Mesendoderm (in vitro differentiated cells): ENCODE measurements at regions not wholly inside any gene's neighbourhood (a gene's known extent, or its start where the extent isn't known, plus 50 kb on each side); places are given as distances from the start of the nearest gene placed in this dataset.

Source experiments
- DNase-seq: peaks from one replicate; pipeline ENCODE4 v3.0.0; 2013
- H2AK5ac ChIP-seq: 2 replicates; pipeline ENCODE4 v1.6.1; 2013; ENCODE audit warnings: low read length, inconsistent platforms
- H2BK120ac ChIP-seq: 2 replicates; pipeline ENCODE4 v1.6.1; 2013; ENCODE audit warnings: low read depth, mild to moderate bottlenecking, low read length, moderate library complexity, mixed read lengths
- H2BK15ac ChIP-seq: replicated peaks from 2 replicates; pipeline ENCODE4 v1.6.1; 2013; ENCODE audit warnings: low read depth, mild to moderate bottlenecking, moderate library complexity
- H2BK5ac ChIP-seq: 2 replicates; pipeline ENCODE4 v1.6.1; 2013; ENCODE audit warnings: low read length, inconsistent platforms
- H3K18ac ChIP-seq: 2 replicates; pipeline ENCODE4 v1.6.1; 2013; ENCODE audit warnings: mild to moderate bottlenecking, low read length, mixed read lengths
- H3K23ac ChIP-seq: one replicate; pipeline ENCODE4 v1.6.1; 2013; ENCODE audit warnings: low read length
- H3K27ac ChIP-seq: 2 replicates; pipeline ENCODE4 v1.5.1; 2013; ENCODE audit warnings: low read depth, mild to moderate bottlenecking, inconsistent platforms, low read length, moderate library complexity
- H3K27me3 ChIP-seq: 2 replicates; pipeline ENCODE4 v1.6.1; 2013; ENCODE audit warnings: low read length, control low read depth, mild to moderate bottlenecking, inconsistent platforms; ENCODE audit not compliant: insufficient read depth, poor library complexity
- H3K36me3 ChIP-seq: 2 replicates; pipeline ENCODE4 v1.6.1; 2013; ENCODE audit warnings: low read length, inconsistent platforms; ENCODE audit not compliant: control insufficient read depth, insufficient read depth
- H3K4ac ChIP-seq: one replicate; pipeline ENCODE4 v1.6.1; 2013; ENCODE audit warnings: low read depth, mild to moderate bottlenecking, low read length, moderate library complexity
- H3K4me1 ChIP-seq: 2 replicates; pipeline ENCODE4 v1.6.1; 2013; ENCODE audit warnings: low read depth, low read length, inconsistent platforms; ENCODE audit not compliant: control insufficient read depth
- H3K4me2 ChIP-seq: 2 replicates; pipeline ENCODE4 v1.6.1; 2013; ENCODE audit warnings: low read length
- H3K4me3 ChIP-seq: 2 replicates; pipeline ENCODE4 v1.5.1; 2013; ENCODE audit warnings: mild to moderate bottlenecking, low read length
- H3K56ac ChIP-seq: one replicate; pipeline ENCODE4 v1.6.1; 2013; ENCODE audit warnings: low read length
- H3K79me1 ChIP-seq: 2 replicates; pipeline ENCODE4 v1.6.1; 2013; ENCODE audit warnings: low read length, inconsistent platforms
- H3K79me2 ChIP-seq: 2 replicates; pipeline ENCODE4 v1.6.1; 2013; ENCODE audit warnings: mild to moderate bottlenecking, low read length; ENCODE audit not compliant: control insufficient read depth, insufficient read depth
- H3K9ac ChIP-seq: 2 replicates; pipeline ENCODE4 v1.6.1; 2013; ENCODE audit warnings: low read length, inconsistent platforms
- H4K5ac ChIP-seq: one replicate; pipeline ENCODE4 v1.6.1; 2013; ENCODE audit warnings: low read length
- H4K8ac ChIP-seq: one replicate; pipeline ENCODE4 v1.6.1; 2013; ENCODE audit warnings: low read depth, mild to moderate bottlenecking, control low read depth, low read length, moderate library complexity
- WGBS: extraction: QIAGEN DNeasy Blood & Tissue Kit; methylation state at CpG from one replicate; pipeline ENCODE4 v1.1.7; 2013; ENCODE audit warnings: low lambda C conversion rate, missing lambda C conversion rate; ENCODE audit not compliant: insufficient coverage; ENCODE audit errors: extremely low coverage; 5-methylcytosine and 5-hydroxymethylcytosine counted together

DNA sequence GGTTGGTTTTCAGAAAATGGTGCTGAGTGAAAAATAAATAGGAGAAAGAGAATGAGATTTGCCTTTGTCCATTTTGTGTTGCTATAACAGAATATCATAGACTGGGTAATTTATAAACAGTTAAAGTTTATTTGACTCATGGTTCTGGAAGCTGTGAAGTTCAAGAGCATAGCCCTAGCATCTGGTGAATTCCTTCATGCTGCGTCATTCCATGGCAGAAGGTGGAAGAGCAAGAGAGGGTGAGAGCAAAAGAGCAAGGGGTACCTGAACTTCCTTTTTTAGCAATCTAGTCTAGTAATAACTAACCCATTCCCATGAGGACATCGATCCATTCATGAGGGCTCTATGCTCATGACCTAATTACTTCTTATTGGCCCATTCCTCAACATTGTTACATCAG, 209.1 kb upstream of the ZP4 start:
- Histone ChIP-seq H3K9ac (no peak overlapping the region), H3K79me1 (no peaks in the 10 kb centered on the region), H3K4me1 (no peaks in the 10 kb centered on the region), H2BK5ac (no peak overlapping the region), H3K18ac (no peak overlapping the region), H3K27ac (no peak overlapping the region), H3K4ac (no peak overlapping the region), H3K27me3 (no peaks in the 10 kb centered on the region), H2BK120ac (no peak overlapping the region), H2BK15ac (no peak overlapping the region), H3K4me3 (no peak overlapping the region), H3K4me2 (no peak overlapping the region), H4K8ac (no peak overlapping the region), H3K56ac (no peak overlapping the region), H3K36me3 (no peaks in the 10 kb centered on the region), H4K5ac (no peak overlapping the region), H2AK5ac (no peak overlapping the region), H3K79me2 (no peaks in the 10 kb centered on the region), H3K23ac (no peak overlapping the region)
- DNase-seq: no peak
- WGBS: no CpG with 5 or more reads among the region's 2 CpGs

GRCh38 chr1:238089615-238090014, 198.9 kb upstream of the ZP4 start:
- Histone ChIP-seq H4K8ac (no peak overlapping the region), H3K79me1 (no peaks in the 10 kb centered on the region), H3K23ac (no peak overlapping the region)

DNA sequence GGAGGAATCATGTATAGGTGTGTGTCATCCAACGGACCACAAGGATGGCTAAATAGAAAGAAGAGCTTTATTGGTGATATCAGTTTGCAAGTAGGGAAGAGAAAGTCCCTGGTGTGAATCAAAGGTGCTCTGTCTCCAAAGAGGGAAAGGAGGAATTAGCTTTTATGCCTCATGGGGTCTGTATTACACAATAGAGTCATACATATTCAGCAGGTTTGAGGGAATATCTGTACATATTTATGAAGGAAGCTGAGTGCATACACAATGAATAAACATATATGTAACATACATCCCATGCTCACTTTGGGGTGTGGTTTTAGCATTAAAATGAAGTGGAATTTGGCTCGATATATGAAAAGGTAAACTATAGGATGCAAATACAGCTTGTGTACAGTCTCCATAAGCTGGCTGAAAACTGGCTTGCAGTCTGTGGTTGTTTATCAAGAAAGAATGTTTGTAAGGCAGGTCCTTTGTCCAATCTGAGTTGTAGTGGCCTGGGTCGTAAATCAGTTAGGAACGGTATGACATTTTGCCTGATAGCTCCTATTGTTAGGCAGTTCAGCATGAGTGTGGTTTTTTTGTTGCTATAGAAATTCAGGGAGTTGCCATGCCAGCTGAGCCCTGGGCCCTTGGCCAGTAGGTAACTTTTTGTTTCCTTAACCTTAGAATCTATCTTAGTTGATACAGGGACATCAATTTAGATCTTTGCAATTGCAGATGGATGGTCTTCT, 198.0 kb upstream of the ZP4 start:
- Histone ChIP-seq H3K9ac (no peak overlapping the region), H3K79me2 (no peaks in the 10 kb centered on the region), H3K23ac (no peak overlapping the region), H3K18ac (no peak overlapping the region), H3K56ac (no peak overlapping the region), H2BK15ac (no peak overlapping the region), H3K36me3 (no peaks in the 10 kb centered on the region), H2BK120ac (no peak overlapping the region), H4K5ac (no peak overlapping the region), H3K4me2 (no peak overlapping the region), H3K27ac (no peak overlapping the region), H3K79me1 (no peaks in the 10 kb centered on the region), H3K27me3 (no peaks in the 10 kb centered on the region), H4K8ac (no peak overlapping the region), H3K4me3 (no peak overlapping the region), H3K4me1 (no peaks in the 10 kb centered on the region), H2AK5ac (no peak overlapping the region), H2BK5ac (no peak overlapping the region), H3K4ac (no peak overlapping the region)
- no peak for DNase-seq
- WGBS: no CpG with 5 or more reads among the region's 4 CpGs

More at GRCh38 chr1:238089615-238090014, 198.9 kb upstream of the ZP4 start:
- no peak overlapping the region for H2AK5ac ChIP-seq
- no peak for DNase-seq
- H3K4ac ChIP-seq: no peak overlapping the region
- no peak overlapping the region for H4K5ac ChIP-seq
- H2BK5ac ChIP-seq: no peak overlapping the region
- H3K18ac ChIP-seq: no peak overlapping the region
- no peak overlapping the region for H3K9ac ChIP-seq
- no peaks in the 10 kb centered on the region for H3K27me3 ChIP-seq
- no peak overlapping the region for H2BK120ac ChIP-seq
- no peak overlapping the region for H2BK15ac ChIP-seq
- no peak overlapping the region for H3K27ac ChIP-seq
- H3K56ac ChIP-seq: no peak overlapping the region
- no peaks in the 10 kb centered on the region for H3K4me1 ChIP-seq
- H3K4me3 ChIP-seq: no peak overlapping the region
- H3K36me3 ChIP-seq: no peaks in the 10 kb centered on the region
- H3K79me2 ChIP-seq: no peaks in the 10 kb centered on the region
- H3K4me2 ChIP-seq: no peak overlapping the region

GRCh38 chr1:238073991-238074390, 183.3 kb upstream of the ZP4 start:
- Histone ChIP-seq H3K4me3 (no peak overlapping the region), H3K79me2 (no peaks in the 10 kb centered on the region), H2BK15ac (no peak overlapping the region), H2BK120ac (no peak overlapping the region), H3K27me3 (no peaks in the 10 kb centered on the region), H4K8ac (no peak overlapping the region), H3K4ac (no peak overlapping the region), H3K9ac (no peak overlapping the region), H2AK5ac (no peak overlapping the region), H3K23ac (no peak overlapping the region), H4K5ac (no peak overlapping the region), H3K18ac (no peak overlapping the region), H3K4me2 (no peak overlapping the region), H2BK5ac (no peak overlapping the region), H3K79me1 (no peaks in the 10 kb centered on the region), H3K27ac (no peak overlapping the region), H3K4me1 (no peaks in the 10 kb centered on the region), H3K56ac (no peak overlapping the region), H3K36me3 (no peaks in the 10 kb centered on the region)
- DNase-seq: no peak
- WGBS: no CpG with 5 or more reads among the region's 1 CpG

GRCh38 chr1:238071061-238071460, 180.3 kb upstream of the ZP4 start:
- no peak overlapping the region for H3K18ac ChIP-seq
- DNase-seq: no peak
- no peak overlapping the region for H2BK120ac ChIP-seq
- H3K27ac ChIP-seq: no peak overlapping the region
- H3K4me3 ChIP-seq: no peak overlapping the region
- no peak overlapping the region for H4K8ac ChIP-seq
- no peak overlapping the region for H2BK15ac ChIP-seq
- H3K79me2 ChIP-seq: no peaks in the 10 kb centered on the region
- no peak overlapping the region for H2AK5ac ChIP-seq
- no peak overlapping the region for H2BK5ac ChIP-seq
- H3K9ac ChIP-seq: no peak overlapping the region
- no peak overlapping the region for H3K4me2 ChIP-seq
- no peaks in the 10 kb centered on the region for H3K36me3 ChIP-seq
- H4K5ac ChIP-seq: no peak overlapping the region
- H3K23ac ChIP-seq: no peak overlapping the region
- no CpG with 5 or more reads among the region's 3 CpGs for WGBS
- H3K4me1 ChIP-seq: no peaks in the 10 kb centered on the region
- no peaks in the 10 kb centered on the region for H3K27me3 ChIP-seq
- H3K56ac ChIP-seq: no peak overlapping the region
- no peak overlapping the region for H3K4ac ChIP-seq
- H3K79me1 ChIP-seq: no peaks in the 10 kb centered on the region

GRCh38 chr1:238063454-238063853, 172.7 kb upstream of the ZP4 start:
- no peak overlapping the region for H4K8ac ChIP-seq
- H3K27me3 ChIP-seq: no peaks in the 10 kb centered on the region
- no peaks in the 10 kb centered on the region for H3K4me1 ChIP-seq
- H3K79me2 ChIP-seq: no peaks in the 10 kb centered on the region
- no peak overlapping the region for H2AK5ac ChIP-seq
- no peak overlapping the region for H3K9ac ChIP-seq
- no peak overlapping the region for H3K56ac ChIP-seq
- no peak overlapping the region for H2BK5ac ChIP-seq
- no peak overlapping the region for H3K4me2 ChIP-seq
- no CpG with 5 or more reads among the region's 4 CpGs for WGBS
- H3K36me3 ChIP-seq: no peaks in the 10 kb centered on the region
- H2BK120ac ChIP-seq: no peak overlapping the region
- no peak overlapping the region for H3K23ac ChIP-seq
- no peak overlapping the region for H3K27ac ChIP-seq
- H3K4ac ChIP-seq: no peak overlapping the region
- no peak overlapping the region for H3K4me3 ChIP-seq
- H2BK15ac ChIP-seq: no peak overlapping the region
- H3K18ac ChIP-seq: no peak overlapping the region
- no peak for DNase-seq
- H3K79me1 ChIP-seq: no peaks in the 10 kb centered on the region
- no peak overlapping the region for H4K5ac ChIP-seq
